ENCODE measurements at regions not wholly inside any gene's neighbourhood (a gene's known extent, or its start where the extent isn't known, plus 50 kb on each side); places are given as distances from the start of the nearest gene placed in this dataset.

GRCh38 chr14:65959563-65960024 lies 526.6 kb upstream of the CCDC196 start:
- TF ChIP-seq POLR2A (IDR thresholded peaks at IDR 0.05) (no peak), CTCF (IDR thresholded peaks at IDR 0.05) (no peak), POLR2AphosphoS5 (IDR thresholded peaks at IDR 0.05) (no peak)
- 83% methylated on average over 2 of the region's 2 CpGs for WGBS
- Histone ChIP-seq H3K36me3 (no peaks in the 10 kb centered on the region), H3K27ac (no peak overlapping the region), H3K27me3 (replicated peaks; ENCODE audit: insufficient read depth) (peaks cover 2% of the 10 kb centered on the region), H3K9me3 (no peaks in the 10 kb centered on the region), H3K4me1 (replicated peaks) (peaks cover 5% of the 10 kb centered on the region), H3K4me3 (no peak overlapping the region)
- no peak for DNase-seq (ENCODE audit: low spot score)
- intact Hi-C loops (cut with DNase I): loop anchor here (5.0 kb wide), 1 partner anchor 792 kb away; no protein-coding TSS in a partner anchor

- intact Hi-C loops (cut with DNase I): loop anchor here (5.0 kb wide), 1 partner anchor 794 kb away; no protein-coding TSS in a partner anchor
- TF ChIP-seq POLR2A (IDR thresholded peaks at IDR 0.05): no peak
- peak in 1 of 4 experiments; percentile 24 for TF ChIP-seq CTCF (IDR thresholded peaks at IDR 0.05)
- no peak for TF ChIP-seq POLR2AphosphoS5 (IDR thresholded peaks at IDR 0.05)
- 57% methylated on average over 7 of the region's 7 CpGs for WGBS
- no peak for DNase-seq (ENCODE audit: low spot score)
- Histone ChIP-seq H3K27ac (no peak overlapping the region), H3K4me1 (replicated peaks) (peaks cover 5% of the 10 kb centered on the region), H3K36me3 (no peaks in the 10 kb centered on the region), H3K27me3 (replicated peaks; ENCODE audit: insufficient read depth) (peaks cover 2% of the 10 kb centered on the region), H3K9me3 (no peaks in the 10 kb centered on the region), H3K4me3 (no peak overlapping the region)
Observed at GRCh38 chr14:65961004-65961403, 525.2 kb upstream of the CCDC196 start.

- H3K27ac ChIP-seq: no peak overlapping the region
- 60% methylated on average over 3 of the region's 3 CpGs for WGBS
- no peak for DNase-seq (ENCODE audit: low spot score)
- intact Hi-C loops (cut with DNase I): loop anchor here (5.0 kb wide), 1 partner anchor 796 kb away; no protein-coding TSS in a partner anchor
- peaks cover 5% of the 10 kb centered on the region for H3K4me1 ChIP-seq (replicated peaks)
- TF ChIP-seq POLR2A (IDR thresholded peaks at IDR 0.05): no peak
- no peak for TF ChIP-seq POLR2AphosphoS5 (IDR thresholded peaks at IDR 0.05)
- TF ChIP-seq CTCF (IDR thresholded peaks at IDR 0.05): no peak
- peaks cover 2% of the 10 kb centered on the region for H3K27me3 ChIP-seq (replicated peaks; ENCODE audit: insufficient read depth)
- no peaks in the 10 kb centered on the region for H3K36me3 ChIP-seq
- H3K4me3 ChIP-seq: no peak overlapping the region
- H3K9me3 ChIP-seq: no peaks in the 10 kb centered on the region
Observed at GRCh38 chr14:65962952-65963351, 523.2 kb upstream of the CCDC196 start.

- WGBS: 52% methylated on average over 2 of the region's 2 CpGs
- H3K36me3 ChIP-seq: no peaks in the 10 kb centered on the region
- intact Hi-C loops (cut with DNase I): loop anchor here (5.0 kb wide), 1 partner anchor 797 kb away; no protein-coding TSS in a partner anchor
Observed at GRCh38 chr14:65964366-65964765, 521.8 kb upstream of the CCDC196 start.

More at GRCh38 chr14:65964366-65964765, 521.8 kb upstream of the CCDC196 start:
- DNase-seq (ENCODE audit: low spot score): no peak
- Histone ChIP-seq H3K9me3 (no peaks in the 10 kb centered on the region), H3K4me1 (replicated peaks) (no peaks in the 10 kb centered on the region), H3K4me3 (no peak overlapping the region), H3K27me3 (replicated peaks; ENCODE audit: insufficient read depth) (peaks cover 2% of the 10 kb centered on the region), H3K27ac (no peak overlapping the region)
- TF ChIP-seq CTCF (IDR thresholded peaks at IDR 0.05) (no peak), POLR2AphosphoS5 (IDR thresholded peaks at IDR 0.05) (no peak), POLR2A (IDR thresholded peaks at IDR 0.05) (no peak)
